ENCODE measurements at regions not wholly inside any gene's neighbourhood (a gene's known extent, or its start where the extent isn't known, plus 50 kb on each side); places are given as distances from the start of the nearest gene placed in this dataset.

DNA sequence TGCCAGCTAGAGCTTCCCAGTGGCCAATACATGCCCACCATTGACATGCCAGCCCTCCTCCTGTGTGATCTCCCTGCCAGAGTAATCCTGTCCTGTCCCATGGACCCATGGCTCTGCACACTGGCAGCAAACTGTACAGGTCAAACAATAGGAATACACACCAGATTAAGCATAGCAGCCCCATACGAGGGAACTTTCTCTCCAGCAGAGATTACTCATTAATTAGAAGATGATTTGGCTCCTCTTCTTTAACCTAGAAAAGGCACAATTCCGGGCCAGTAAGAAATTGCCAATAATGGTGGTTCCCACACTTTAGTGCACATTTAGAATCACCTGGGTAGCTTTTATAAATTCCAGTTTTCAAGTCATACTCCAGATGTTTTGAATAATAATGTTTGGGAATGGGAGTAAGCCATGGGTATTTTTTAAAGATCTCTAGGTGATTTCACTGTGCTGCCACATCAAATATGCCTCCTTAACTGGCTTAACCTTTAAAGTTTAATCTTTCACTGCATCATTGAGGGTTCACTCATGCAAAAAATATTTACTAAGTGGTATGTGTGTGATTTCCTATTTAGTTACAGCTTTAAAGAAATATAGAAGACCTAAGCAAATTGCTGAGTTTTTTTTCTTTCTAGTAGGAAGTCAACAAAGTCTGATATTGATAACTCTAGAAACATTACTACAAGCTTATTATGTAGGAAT lies 277.6 kb upstream of the NWD2 start:
- Histone ChIP-seq H4K20me1 (ENCODE audit: insufficient read depth) (no peaks in the 10 kb centered on the region), H3K4me3 (ENCODE audit: low read length) (no peak overlapping the region), H3K27me3 (ENCODE audit: insufficient read depth, low read depth, low read length) (no peaks in the 10 kb centered on the region), H2AFZ (ENCODE audit: low read depth, low read length) (no peak overlapping the region), H3K4me2 (ENCODE audit: low read length) (no peak overlapping the region), H3K79me2 (replicated peaks; ENCODE audit: insufficient read depth, low read length) (no peaks in the 10 kb centered on the region), H3K9me3 (ENCODE audit: low read length) (no peaks in the 10 kb centered on the region), H3K27ac (ENCODE audit: low read length) (no peak overlapping the region), H3K36me3 (ENCODE audit: insufficient read depth, low read length) (no peaks in the 10 kb centered on the region), H3K9ac (ENCODE audit: low read length) (no peak overlapping the region), H3F3A (ENCODE audit: insufficient read depth, low read length, poor library complexity, severe bottlenecking) (no peaks in the 10 kb centered on the region), H3K9me2 (ENCODE audit: insufficient read depth, low read length) (no peaks in the 10 kb centered on the region)
- TF ChIP-seq TAF1 (IDR thresholded peaks at IDR 0.05; ENCODE audit: low read depth) (no peak), SMC3 (conservative IDR thresholded peaks at IDR 0.05; ENCODE audit: poor library complexity) (no peak), EP300 (conservative IDR thresholded peaks at IDR 0.05; ENCODE audit: poor library complexity, severe bottlenecking) (no peak), MXI1 (conservative IDR thresholded peaks at IDR 0.05; ENCODE audit: poor library complexity, severe bottlenecking) (no peak), POLR2AphosphoS5 (IDR thresholded peaks at IDR 0.05) (no peak), RAD21 (conservative IDR thresholded peaks at IDR 0.05) (no peak), EZH2 (IDR thresholded peaks at IDR 0.05; ENCODE audit: borderline replicate concordance, insufficient read depth, low read length, poor library complexity, severe bottlenecking) (no peak)
- TF ChIP-seq, protein P1, sequence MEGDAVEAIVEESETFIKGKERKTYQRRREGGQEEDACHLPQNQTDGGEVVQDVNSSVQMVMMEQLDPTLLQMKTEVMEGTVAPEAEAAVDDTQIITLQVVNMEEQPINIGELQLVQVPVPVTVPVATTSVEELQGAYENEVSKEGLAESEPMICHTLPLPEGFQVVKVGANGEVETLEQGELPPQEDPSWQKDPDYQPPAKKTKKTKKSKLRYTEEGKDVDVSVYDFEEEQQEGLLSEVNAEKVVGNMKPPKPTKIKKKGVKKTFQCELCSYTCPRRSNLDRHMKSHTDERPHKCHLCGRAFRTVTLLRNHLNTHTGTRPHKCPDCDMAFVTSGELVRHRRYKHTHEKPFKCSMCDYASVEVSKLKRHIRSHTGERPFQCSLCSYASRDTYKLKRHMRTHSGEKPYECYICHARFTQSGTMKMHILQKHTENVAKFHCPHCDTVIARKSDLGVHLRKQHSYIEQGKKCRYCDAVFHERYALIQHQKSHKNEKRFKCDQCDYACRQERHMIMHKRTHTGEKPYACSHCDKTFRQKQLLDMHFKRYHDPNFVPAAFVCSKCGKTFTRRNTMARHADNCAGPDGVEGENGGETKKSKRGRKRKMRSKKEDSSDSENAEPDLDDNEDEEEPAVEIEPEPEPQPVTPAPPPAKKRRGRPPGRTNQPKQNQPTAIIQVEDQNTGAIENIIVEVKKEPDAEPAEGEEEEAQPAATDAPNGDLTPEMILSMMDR (IDR thresholded peaks at IDR 0.05; ENCODE audit: poor library complexity, severe bottlenecking) = no peak
- TF ChIP-seq, protein P2, sequence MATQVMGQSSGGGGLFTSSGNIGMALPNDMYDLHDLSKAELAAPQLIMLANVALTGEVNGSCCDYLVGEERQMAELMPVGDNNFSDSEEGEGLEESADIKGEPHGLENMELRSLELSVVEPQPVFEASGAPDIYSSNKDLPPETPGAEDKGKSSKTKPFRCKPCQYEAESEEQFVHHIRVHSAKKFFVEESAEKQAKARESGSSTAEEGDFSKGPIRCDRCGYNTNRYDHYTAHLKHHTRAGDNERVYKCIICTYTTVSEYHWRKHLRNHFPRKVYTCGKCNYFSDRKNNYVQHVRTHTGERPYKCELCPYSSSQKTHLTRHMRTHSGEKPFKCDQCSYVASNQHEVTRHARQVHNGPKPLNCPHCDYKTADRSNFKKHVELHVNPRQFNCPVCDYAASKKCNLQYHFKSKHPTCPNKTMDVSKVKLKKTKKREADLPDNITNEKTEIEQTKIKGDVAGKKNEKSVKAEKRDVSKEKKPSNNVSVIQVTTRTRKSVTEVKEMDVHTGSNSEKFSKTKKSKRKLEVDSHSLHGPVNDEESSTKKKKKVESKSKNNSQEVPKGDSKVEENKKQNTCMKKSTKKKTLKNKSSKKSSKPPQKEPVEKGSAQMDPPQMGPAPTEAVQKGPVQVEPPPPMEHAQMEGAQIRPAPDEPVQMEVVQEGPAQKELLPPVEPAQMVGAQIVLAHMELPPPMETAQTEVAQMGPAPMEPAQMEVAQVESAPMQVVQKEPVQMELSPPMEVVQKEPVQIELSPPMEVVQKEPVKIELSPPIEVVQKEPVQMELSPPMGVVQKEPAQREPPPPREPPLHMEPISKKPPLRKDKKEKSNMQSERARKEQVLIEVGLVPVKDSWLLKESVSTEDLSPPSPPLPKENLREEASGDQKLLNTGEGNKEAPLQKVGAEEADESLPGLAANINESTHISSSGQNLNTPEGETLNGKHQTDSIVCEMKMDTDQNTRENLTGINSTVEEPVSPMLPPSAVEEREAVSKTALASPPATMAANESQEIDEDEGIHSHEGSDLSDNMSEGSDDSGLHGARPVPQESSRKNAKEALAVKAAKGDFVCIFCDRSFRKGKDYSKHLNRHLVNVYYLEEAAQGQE (IDR thresholded peaks at IDR 0.05; ENCODE audit: borderline replicate concordance) = no peak

DNA sequence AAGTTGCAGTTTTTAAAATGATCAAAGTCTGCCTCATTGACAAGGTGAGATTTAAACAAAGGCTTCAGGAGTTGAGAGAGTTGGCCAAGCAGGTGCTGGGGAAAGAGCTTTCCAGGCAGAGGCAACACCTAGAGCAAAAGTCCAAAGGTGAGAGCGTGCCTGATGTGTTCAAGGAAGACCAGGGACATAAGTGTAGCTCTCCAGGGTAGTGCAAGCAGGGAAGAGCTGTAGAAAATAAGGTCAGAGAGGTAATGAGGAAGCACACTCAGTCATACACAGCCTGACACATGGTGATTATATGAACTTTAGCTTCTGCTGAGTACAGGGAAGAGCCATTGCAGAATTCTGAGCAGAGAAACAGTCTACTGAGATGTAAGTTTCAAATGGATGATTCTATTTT lies 265.0 kb upstream of the NWD2 start:
- Histone ChIP-seq H3K4me3 (ENCODE audit: low read length) (no peak overlapping the region), H3K36me3 (ENCODE audit: insufficient read depth, low read length) (no peaks in the 10 kb centered on the region), H3F3A (ENCODE audit: insufficient read depth, low read length, poor library complexity, severe bottlenecking) (no peaks in the 10 kb centered on the region), H3K9me3 (ENCODE audit: low read length) (no peaks in the 10 kb centered on the region), H3K79me2 (replicated peaks; ENCODE audit: insufficient read depth, low read length) (no peaks in the 10 kb centered on the region), H4K20me1 (ENCODE audit: insufficient read depth) (no peaks in the 10 kb centered on the region), H3K27ac (ENCODE audit: low read length) (no peak overlapping the region), H3K27me3 (ENCODE audit: insufficient read depth, low read depth, low read length) (no peaks in the 10 kb centered on the region), H3K4me2 (ENCODE audit: low read length) (no peak overlapping the region), H3K9ac (ENCODE audit: low read length) (no peak overlapping the region), H3K9me2 (ENCODE audit: insufficient read depth, low read length) (no peaks in the 10 kb centered on the region), H2AFZ (ENCODE audit: low read depth, low read length) (no peak overlapping the region)
- TF ChIP-seq POLR2AphosphoS5 (IDR thresholded peaks at IDR 0.05) (no peak), SMC3 (conservative IDR thresholded peaks at IDR 0.05; ENCODE audit: poor library complexity) (no peak), MXI1 (conservative IDR thresholded peaks at IDR 0.05; ENCODE audit: poor library complexity, severe bottlenecking) (no peak), TAF1 (IDR thresholded peaks at IDR 0.05; ENCODE audit: low read depth) (no peak), EZH2 (IDR thresholded peaks at IDR 0.05; ENCODE audit: borderline replicate concordance, insufficient read depth, low read length, poor library complexity, severe bottlenecking) (no peak), EP300 (conservative IDR thresholded peaks at IDR 0.05; ENCODE audit: poor library complexity, severe bottlenecking) (no peak), RAD21 (conservative IDR thresholded peaks at IDR 0.05) (no peak)
- TF ChIP-seq, protein P1 (IDR thresholded peaks at IDR 0.05; ENCODE audit: poor library complexity, severe bottlenecking) = no peak
- TF ChIP-seq, protein P2 (IDR thresholded peaks at IDR 0.05; ENCODE audit: borderline replicate concordance) = no peak

All from neural cell (in vitro differentiated cells).